Epithelial cell of esophagus (primary cell): ENCODE measurements at regions not wholly inside any gene's neighbourhood (a gene's known extent, or its start where the extent isn't known, plus 50 kb on each side); places are given as distances from the start of the nearest gene placed in this dataset.

Experiments
- DNase-seq: peaks from one replicate; pipeline ENCODE4 v3.0.0; 2010; ENCODE audit warnings: low read depth
- H3K4me3 ChIP-seq: 2 replicates; pipeline ENCODE4 v1.5.1; 2011; ENCODE audit warnings: mild to moderate bottlenecking, low read length, control low read depth
- TF ChIP-seq, protein P1 (sequence below): IDR thresholded peaks from 2 replicates; pipeline ENCODE4 v1.5.1; 2011; ENCODE audit warnings: low read depth, mild to moderate bottlenecking, low read length, control low read depth, inconsistent platforms; ENCODE audit not compliant: insufficient read depth; ENCODE audit errors: missing control alignments

DNA sequence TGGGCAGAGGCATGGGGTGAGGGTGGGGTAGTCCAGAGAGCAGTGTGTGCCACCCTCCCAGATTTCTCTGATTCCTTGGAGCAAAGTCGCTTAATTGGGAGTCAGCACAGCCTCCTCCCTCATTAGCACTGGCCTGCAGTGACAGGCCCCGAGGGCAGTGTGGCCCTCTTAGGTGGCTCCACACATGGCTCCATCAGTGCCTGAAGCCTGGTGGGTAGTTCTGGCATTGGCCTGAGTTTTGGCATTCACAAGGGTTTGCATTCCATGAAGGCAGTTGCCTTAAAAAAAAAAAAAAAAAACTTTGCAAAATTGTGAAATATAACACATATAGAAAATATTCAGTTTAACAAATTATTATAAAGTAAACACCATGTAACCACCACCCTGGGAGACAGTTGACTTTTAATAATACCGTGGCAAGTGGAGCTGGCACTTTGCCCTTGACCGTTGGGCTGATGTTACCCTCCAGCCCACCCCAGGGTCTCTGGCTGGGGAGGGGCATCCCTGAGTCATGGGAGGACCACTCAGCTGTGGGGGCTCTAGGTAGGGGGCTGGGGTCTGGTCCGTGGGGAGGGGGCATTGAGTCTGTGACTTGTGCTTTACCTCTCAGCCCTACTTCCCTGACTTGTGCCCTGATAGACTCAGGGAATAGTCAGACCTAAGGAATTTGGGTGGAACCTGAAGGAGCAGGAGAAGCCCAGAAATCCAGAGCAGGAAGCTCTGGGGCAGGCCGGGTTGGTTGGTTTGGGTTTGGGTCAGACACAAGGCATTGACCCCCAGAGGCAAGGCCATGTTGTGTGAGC lies 51.3 kb upstream of the PITX1 start:
- peak; percentile 73 for DNase-seq
- H3K4me3 ChIP-seq: no peak overlapping the region
- TF ChIP-seq, protein P1, sequence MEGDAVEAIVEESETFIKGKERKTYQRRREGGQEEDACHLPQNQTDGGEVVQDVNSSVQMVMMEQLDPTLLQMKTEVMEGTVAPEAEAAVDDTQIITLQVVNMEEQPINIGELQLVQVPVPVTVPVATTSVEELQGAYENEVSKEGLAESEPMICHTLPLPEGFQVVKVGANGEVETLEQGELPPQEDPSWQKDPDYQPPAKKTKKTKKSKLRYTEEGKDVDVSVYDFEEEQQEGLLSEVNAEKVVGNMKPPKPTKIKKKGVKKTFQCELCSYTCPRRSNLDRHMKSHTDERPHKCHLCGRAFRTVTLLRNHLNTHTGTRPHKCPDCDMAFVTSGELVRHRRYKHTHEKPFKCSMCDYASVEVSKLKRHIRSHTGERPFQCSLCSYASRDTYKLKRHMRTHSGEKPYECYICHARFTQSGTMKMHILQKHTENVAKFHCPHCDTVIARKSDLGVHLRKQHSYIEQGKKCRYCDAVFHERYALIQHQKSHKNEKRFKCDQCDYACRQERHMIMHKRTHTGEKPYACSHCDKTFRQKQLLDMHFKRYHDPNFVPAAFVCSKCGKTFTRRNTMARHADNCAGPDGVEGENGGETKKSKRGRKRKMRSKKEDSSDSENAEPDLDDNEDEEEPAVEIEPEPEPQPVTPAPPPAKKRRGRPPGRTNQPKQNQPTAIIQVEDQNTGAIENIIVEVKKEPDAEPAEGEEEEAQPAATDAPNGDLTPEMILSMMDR: no peak
